ENCODE measurements at regions not wholly inside any gene's neighbourhood (a gene's known extent, or its start where the extent isn't known, plus 50 kb on each side); places are given as distances from the start of the nearest gene placed in this dataset.

- TF ChIP-seq CTCF (IDR thresholded peaks at IDR 0.05; ENCODE audit: insufficient read depth, low read depth, low read length) (no peak), EZH2 (IDR thresholded peaks at IDR 0.05; ENCODE audit: insufficient read depth, low read length) (no peak)
These were observed 180.6 kb downstream of the FOXL1 start for GRCh38 chr16:86758932-86759331.

Measured in astrocyte (in vitro differentiated cells and primary cell).